Fibroblast of the aortic adventitia (primary cell): ENCODE measurements at regions not wholly inside any gene's neighbourhood (a gene's known extent, or its start where the extent isn't known, plus 50 kb on each side); places are given as distances from the start of the nearest gene placed in this dataset.

ENCODE experiments used
- DNase-seq: peaks from one replicate; pipeline ENCODE4 v3.0.0-alpha.2; 2010; ENCODE audit warnings: low read depth
- H3K4me3 ChIP-seq: 2 replicates; pipeline ENCODE4 v1.5.1; 2011; ENCODE audit warnings: low read depth, mild to moderate bottlenecking, control low read depth, low read length, moderate library complexity
- CTCF ChIP-seq: IDR thresholded peaks from 2 replicates; pipeline ENCODE4 v1.5.1; 2011; ENCODE audit warnings: mild to moderate bottlenecking, low read length, control low read depth, inconsistent platforms; ENCODE audit not compliant: insufficient read depth

GRCh38 chr16:64539811-64540371 is 582.0 kb downstream of the CDH11 start:
- no peak for TF ChIP-seq CTCF
- DNase-seq = no peak
- no peak overlapping the region for H3K4me3 ChIP-seq

GRCh38 chr16:64534180-64534780 is 587.6 kb downstream of the CDH11 start:
- no peak overlapping the region for H3K4me3 ChIP-seq
- DNase-seq = peak; percentile 2
- no peak for TF ChIP-seq CTCF

GRCh38 chr16:64532691-64533090 is 589.2 kb downstream of the CDH11 start:
- H3K4me3 ChIP-seq = no peak overlapping the region
- no peak for TF ChIP-seq CTCF

DNA sequence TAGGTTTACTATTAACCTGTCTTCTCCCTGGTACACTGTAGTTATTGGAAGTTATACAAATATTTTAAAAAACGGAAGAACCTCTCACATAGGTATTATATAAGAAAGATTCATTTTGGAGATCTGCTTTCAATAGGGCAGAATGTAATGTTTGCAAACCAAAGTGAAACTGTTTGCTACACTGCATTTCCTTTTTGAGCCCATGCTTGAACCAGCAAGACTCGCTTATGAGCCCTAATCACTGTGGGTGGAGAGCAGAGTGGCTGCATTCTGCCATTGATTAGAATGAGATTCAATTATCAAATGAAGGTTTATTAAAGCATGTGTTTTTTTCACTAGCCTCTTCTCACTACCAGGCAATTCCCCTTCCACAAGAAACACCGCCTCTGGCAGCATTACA is 589.7 kb downstream of the CDH11 start:
- no peak for DNase-seq
- H3K4me3 ChIP-seq = no peak overlapping the region
- TF ChIP-seq CTCF = no peak

More at GRCh38 chr16:64532691-64533090, 589.2 kb downstream of the CDH11 start:
- DNase-seq = no peak

GRCh38 chr16:64531401-64531800 is 590.5 kb downstream of the CDH11 start:
- H3K4me3 ChIP-seq = no peak overlapping the region
- no peak for DNase-seq
- no peak for TF ChIP-seq CTCF

GRCh38 chr16:64522548-64522947 is 599.3 kb downstream of the CDH11 start:
- TF ChIP-seq CTCF = no peak

DNA sequence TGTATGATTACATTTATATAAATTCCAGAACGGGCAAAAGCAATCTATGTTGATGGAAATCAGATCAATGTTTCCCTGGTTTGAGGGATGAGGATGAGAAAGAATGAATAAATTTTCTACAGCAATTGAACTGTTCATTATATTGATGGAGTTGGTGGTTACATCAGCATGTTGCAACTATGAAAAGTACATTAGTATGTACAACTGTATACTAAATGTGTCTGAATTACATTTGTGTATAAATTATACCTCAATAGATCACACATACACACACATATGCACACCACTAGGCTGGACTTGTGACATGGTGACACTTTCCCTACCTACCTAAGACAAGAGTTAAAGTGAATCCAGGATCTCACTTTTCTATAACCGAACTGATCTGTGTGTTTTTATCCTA is 608.0 kb downstream of the CDH11 start:
- no peak for TF ChIP-seq CTCF
- no peak overlapping the region for H3K4me3 ChIP-seq
- DNase-seq = no peak

More at GRCh38 chr16:64522548-64522947, 599.3 kb downstream of the CDH11 start:
- no peak for DNase-seq
- no peak overlapping the region for H3K4me3 ChIP-seq
